GM18909 (cell line): ENCODE measurements at regions not wholly inside any gene's neighbourhood (a gene's known extent, or its start where the extent isn't known, plus 50 kb on each side); places are given as distances from the start of the nearest gene placed in this dataset.
"Not testable (repeated sequence)": the region's sequence is repeated elsewhere in the genome, so short reads cannot be mapped to it uniquely, and the experiment has no call there.

Source experiments
- ATAC-seq: cut with Tn5 transposase; IDR thresholded peaks from one replicate; pipeline ENCODE4 v1.9.1; 2021; ENCODE audit warnings: mild to moderate bottlenecking; ENCODE audit not compliant: unreplicated experiment, poor library complexity

GRCh38 chr9:61817127-61817705 is 627.4 kb downstream of the SPATA31A7 start:
- ATAC-seq: not testable (repeated sequence)

- not testable (repeated sequence) for ATAC-seq
Observed at GRCh38 chr9:61853624-61854259, 663.9 kb downstream of the SPATA31A7 start.

- not testable (repeated sequence) for ATAC-seq
Observed at GRCh38 chr9:61854260-61854640, 664.4 kb downstream of the SPATA31A7 start.

- peak; percentile 82 for ATAC-seq
Observed at GRCh38 chr9:61856283-61856682, 666.4 kb downstream of the SPATA31A7 start.

GRCh38 chr9:61856858-61857453 is 667.1 kb downstream of the SPATA31A7 start:
- not testable (repeated sequence) for ATAC-seq

GRCh38 chr9:61857709-61858351 is 668.0 kb downstream of the SPATA31A7 start:
- peak; percentile 90 for ATAC-seq

GRCh38 chr9:61862431-61862971 is 672.7 kb downstream of the SPATA31A7 start:
- not testable (repeated sequence) for ATAC-seq

- not testable (repeated sequence) for ATAC-seq
Observed at GRCh38 chr9:61864463-61864862, 674.6 kb downstream of the SPATA31A7 start.

- ATAC-seq: not testable (repeated sequence)
Observed at GRCh38 chr9:61868965-61869364, 679.1 kb downstream of the SPATA31A7 start.

- ATAC-seq: not testable (repeated sequence)
Observed at GRCh38 chr9:61872329-61872728, 682.5 kb downstream of the SPATA31A7 start.
